Trophoblast cell (in vitro differentiated cells and primary cell): ENCODE measurements at regions not wholly inside any gene's neighbourhood (a gene's known extent, or its start where the extent isn't known, plus 50 kb on each side); places are given as distances from the start of the nearest gene placed in this dataset.

ENCODE experiments used
- DNase-seq, 2 donors: peaks; one replicate each; pipeline ENCODE4 v3.0.0-alpha.2; 2016
- H2AFZ ChIP-seq: 2 replicates; pipeline ENCODE4 v1.6.1; 2013; ENCODE audit warnings: low read length, moderate library complexity, mild to moderate bottlenecking; ENCODE audit not compliant: insufficient read depth, poor library complexity
- H2AK5ac ChIP-seq: 2 replicates; pipeline ENCODE4 v1.6.1; 2013; ENCODE audit warnings: mild to moderate bottlenecking, low read length
- H2BK120ac ChIP-seq: 2 replicates; pipeline ENCODE4 v1.6.1; 2013; ENCODE audit warnings: low read length, mild to moderate bottlenecking, moderate library complexity; ENCODE audit not compliant: insufficient read depth, poor library complexity
- H2BK12ac ChIP-seq: 2 replicates; pipeline ENCODE4 v1.6.1; 2013; ENCODE audit warnings: mild to moderate bottlenecking, low read length, moderate library complexity
- H2BK5ac ChIP-seq: 2 replicates; pipeline ENCODE4 v1.6.1; 2013; ENCODE audit warnings: low read length, low read depth, moderate library complexity, mild to moderate bottlenecking; ENCODE audit not compliant: poor library complexity
- H3K14ac ChIP-seq: 2 replicates; pipeline ENCODE4 v1.6.1; 2013; ENCODE audit warnings: mild to moderate bottlenecking, low read length
- H3K18ac ChIP-seq: 2 replicates; pipeline ENCODE4 v1.6.1; 2013; ENCODE audit warnings: mild to moderate bottlenecking, low read length
- H3K23ac ChIP-seq: 2 replicates; pipeline ENCODE4 v1.6.1; 2013; ENCODE audit warnings: low read length
- H3K27ac ChIP-seq: 2 replicates; pipeline ENCODE4 v1.5.1; 2013; ENCODE audit warnings: low read depth, mild to moderate bottlenecking, inconsistent platforms, low read length, moderate library complexity
- H3K27me3 ChIP-seq: 2 replicates; pipeline ENCODE4 v1.6.1; 2013; ENCODE audit warnings: inconsistent platforms, mild to moderate bottlenecking, low read length, moderate library complexity; ENCODE audit not compliant: insufficient read depth
- H3K36me3 ChIP-seq, 2 experiments: 1 replicate in 1 of 2; 2 replicates in 1 of 2; pipeline ENCODE4 v1.6.1; 2013; ENCODE audit warnings: low read length in 2 of 2, mild to moderate bottlenecking in 2 of 2, moderate library complexity in 1 of 2; ENCODE audit not compliant: insufficient read depth in 2 of 2, control insufficient read depth in 1 of 2
- H3K4ac ChIP-seq: 2 replicates; pipeline ENCODE4 v1.6.1; 2013; ENCODE audit warnings: low read depth, mild to moderate bottlenecking, low read length, moderate library complexity
- H3K4me1 ChIP-seq, 2 experiments: 1 replicate in 1 of 2; 2 replicates in 1 of 2; pipeline ENCODE4 v1.6.1; 2013; ENCODE audit warnings: low read length in 2 of 2, mild to moderate bottlenecking in 2 of 2, moderate library complexity in 1 of 2; ENCODE audit not compliant: insufficient read depth in 2 of 2, control insufficient read depth in 1 of 2
- H3K4me2 ChIP-seq: 2 replicates; pipeline ENCODE4 v1.6.1; 2013; ENCODE audit warnings: inconsistent platforms, mild to moderate bottlenecking, low read length, moderate library complexity
- H3K4me3 ChIP-seq: 2 replicates; pipeline ENCODE4 v1.5.1; 2013; ENCODE audit warnings: mild to moderate bottlenecking, low read depth, low read length, inconsistent platforms
- H3K79me1 ChIP-seq: one replicate; pipeline ENCODE4 v1.6.1; 2013; ENCODE audit warnings: low read length
- H3K79me2 ChIP-seq: 2 replicates; pipeline ENCODE4 v1.6.1; 2013; ENCODE audit warnings: low read length, mild to moderate bottlenecking; ENCODE audit not compliant: control insufficient read depth, insufficient read depth, poor library complexity
- H3K9ac ChIP-seq: 2 replicates; pipeline ENCODE4 v1.6.1; 2013; ENCODE audit warnings: mild to moderate bottlenecking, low read length
- H3K9me3 ChIP-seq: 2 replicates; pipeline ENCODE4 v1.6.1; 2013; ENCODE audit warnings: low read depth, mild to moderate bottlenecking, control low read depth, inconsistent platforms, low read length; ENCODE audit not compliant: insufficient read depth
- H4K12ac ChIP-seq: 2 replicates; pipeline ENCODE4 v1.6.1; 2013; ENCODE audit warnings: low read depth, mild to moderate bottlenecking, low read length, moderate library complexity
- H4K8ac ChIP-seq: 2 replicates; pipeline ENCODE4 v1.6.1; 2013; ENCODE audit warnings: low read depth, mild to moderate bottlenecking, low read length, moderate library complexity
- H4K91ac ChIP-seq: one replicate; pipeline ENCODE4 v1.6.1; 2013; ENCODE audit warnings: low read depth, mild to moderate bottlenecking, low read length, moderate library complexity
- WGBS: extraction: QIAGEN DNeasy Blood & Tissue Kit; methylation state at CpG from one replicate; pipeline ENCODE4 v1.1.7; 2013; ENCODE audit warnings: missing lambda C conversion rate; ENCODE audit not compliant: insufficient read length, insufficient coverage; ENCODE audit errors: extremely low coverage; 5-methylcytosine and 5-hydroxymethylcytosine counted together

DNA sequence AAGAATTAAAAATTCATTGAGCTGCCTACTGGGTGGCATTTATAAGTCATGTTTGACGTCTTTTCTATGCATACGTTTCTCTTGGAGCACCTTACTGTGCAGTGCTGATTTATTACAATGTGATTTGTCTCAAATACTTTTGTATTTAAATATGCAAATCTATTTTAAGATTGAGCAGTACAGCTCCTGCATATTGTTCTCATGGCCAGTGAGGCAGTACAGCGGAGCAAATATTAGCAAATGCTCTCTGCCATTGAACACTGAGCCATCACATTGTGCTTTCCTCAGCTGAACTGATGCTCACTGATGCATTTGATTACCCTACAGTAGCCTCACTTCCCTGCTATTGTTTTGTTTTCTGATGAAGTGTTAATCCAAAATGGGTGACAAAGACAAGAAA lies 149.6 kb downstream of the HTR1A start:
- no peak overlapping the region for H2AFZ ChIP-seq

DNA sequence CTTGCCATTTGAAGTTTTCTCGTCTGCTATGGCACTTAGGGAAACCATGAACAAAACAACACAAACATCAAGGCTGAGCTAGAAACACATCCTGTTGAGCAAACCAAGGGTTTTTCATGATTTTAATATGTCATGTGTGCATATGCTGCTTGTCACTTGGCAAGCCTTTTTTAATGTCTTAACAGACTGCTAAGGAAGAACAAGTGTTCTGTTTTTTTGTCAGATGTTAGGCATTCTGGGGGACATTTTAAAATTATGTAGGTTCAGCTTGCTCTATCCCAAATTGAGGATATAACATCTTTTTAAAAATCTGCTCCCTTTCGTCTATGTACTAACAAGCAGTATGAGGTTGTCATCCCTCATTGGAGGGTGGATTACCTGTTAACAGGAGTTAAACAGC lies 150.3 kb downstream of the HTR1A start:
- Histone ChIP-seq H3K4me2 (no peak overlapping the region), H4K12ac (no peak overlapping the region), H3K18ac (no peak overlapping the region), H2BK120ac (no peak overlapping the region), H2AK5ac (no peak overlapping the region), H3K27me3 (no peaks in the 10 kb centered on the region), H3K4me1 (no peaks in the 10 kb centered on the region), H3K79me2 (no peaks in the 10 kb centered on the region), H2AFZ (no peak overlapping the region), H3K23ac (no peak overlapping the region), H4K91ac (no peak overlapping the region), H3K27ac (no peak overlapping the region), H3K14ac (no peak overlapping the region), H3K9me3 (no peaks in the 10 kb centered on the region), H3K4ac (no peak overlapping the region), H3K9ac (no peak overlapping the region), H3K36me3 (no peaks in the 10 kb centered on the region), H4K8ac (no peak overlapping the region), H2BK12ac (no peak overlapping the region), H3K79me1 (no peaks in the 10 kb centered on the region), H2BK5ac (no peak overlapping the region), H3K4me3 (no peak overlapping the region)
- no peak for DNase-seq
- WGBS, result no CpG with 5 or more reads among the region's 2 CpGs

More for the DNA sequence above, 149.6 kb downstream of the HTR1A start:
- no peak overlapping the region for H3K4ac ChIP-seq
- H2AK5ac ChIP-seq, result no peak overlapping the region
- no peak overlapping the region for H3K23ac ChIP-seq
- no peak overlapping the region for H4K8ac ChIP-seq
- H3K9ac ChIP-seq, result no peak overlapping the region
- no peaks in the 10 kb centered on the region for H3K9me3 ChIP-seq
- no peaks in the 10 kb centered on the region for H3K79me2 ChIP-seq
- H3K27me3 ChIP-seq, result no peaks in the 10 kb centered on the region
- H3K27ac ChIP-seq, result no peak overlapping the region
- no peak overlapping the region for H2BK12ac ChIP-seq
- H3K4me1 ChIP-seq, result no peaks in the 10 kb centered on the region
- no peak overlapping the region for H2BK120ac ChIP-seq
- no peak overlapping the region for H4K12ac ChIP-seq
- H2BK5ac ChIP-seq, result no peak overlapping the region
- H3K14ac ChIP-seq, result no peak overlapping the region
- H4K91ac ChIP-seq, result no peak overlapping the region
- no peaks in the 10 kb centered on the region for H3K36me3 ChIP-seq
- H3K79me1 ChIP-seq, result no peaks in the 10 kb centered on the region
- H3K4me2 ChIP-seq, result no peak overlapping the region
- no peak overlapping the region for H3K4me3 ChIP-seq
- no CpG with 5 or more reads among the region's 3 CpGs for WGBS
- no peak overlapping the region for H3K18ac ChIP-seq
- DNase-seq, result no peak

DNA sequence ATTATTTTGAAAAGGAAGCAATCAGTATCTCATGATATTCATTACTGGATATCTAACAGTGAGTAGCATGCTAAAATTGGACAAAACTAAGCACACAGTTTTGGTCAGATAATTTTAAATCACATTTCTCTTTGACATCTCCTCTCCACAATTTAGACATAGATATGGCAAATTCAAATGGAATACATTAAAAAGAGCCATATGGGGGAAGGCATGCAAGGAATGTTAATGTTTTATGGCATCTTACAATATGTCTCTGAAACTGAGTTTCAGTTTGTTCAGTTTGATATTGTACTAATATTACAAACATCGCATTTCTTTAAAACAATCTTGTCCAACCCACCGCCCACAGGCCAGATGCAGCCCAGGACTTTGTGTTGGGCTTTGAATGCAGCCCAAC lies 151.0 kb downstream of the HTR1A start:
- Histone ChIP-seq H2AK5ac (no peak overlapping the region), H3K27me3 (no peaks in the 10 kb centered on the region), H3K79me2 (no peaks in the 10 kb centered on the region), H4K12ac (no peak overlapping the region), H2BK5ac (no peak overlapping the region), H3K18ac (no peak overlapping the region), H4K91ac (no peak overlapping the region), H3K4me2 (no peak overlapping the region), H3K14ac (no peak overlapping the region), H3K4ac (no peak overlapping the region), H2BK120ac (no peak overlapping the region), H3K27ac (no peak overlapping the region), H3K4me1 (no peaks in the 10 kb centered on the region), H3K9me3 (no peaks in the 10 kb centered on the region), H3K4me3 (no peak overlapping the region), H2AFZ (no peak overlapping the region), H3K36me3 (no peaks in the 10 kb centered on the region), H3K9ac (no peak overlapping the region), H2BK12ac (no peak overlapping the region), H4K8ac (no peak overlapping the region), H3K79me1 (no peaks in the 10 kb centered on the region), H3K23ac (no peak overlapping the region)
- no CpG with 5 or more reads among the region's 2 CpGs for WGBS
- no peak for DNase-seq

DNA sequence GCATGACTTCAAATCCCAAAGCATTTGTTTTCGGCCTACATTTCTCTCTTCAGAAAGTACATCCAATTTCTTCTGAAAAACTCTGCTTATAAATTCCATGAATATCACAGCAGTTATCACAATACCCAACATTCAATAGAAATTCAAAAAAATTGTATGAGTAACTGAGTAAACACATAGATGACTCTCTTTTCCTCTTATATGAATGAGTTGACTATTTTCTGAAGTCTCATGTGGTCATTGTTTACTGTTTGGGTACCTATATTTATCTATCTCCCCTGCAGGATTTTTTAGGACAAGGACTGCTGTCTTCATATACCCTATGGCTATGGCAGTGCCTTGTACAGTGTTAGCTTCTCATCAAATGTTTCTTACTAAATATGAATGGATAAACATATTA lies 157.1 kb downstream of the HTR1A start:
- Histone ChIP-seq H3K27me3 (no peaks in the 10 kb centered on the region), H4K8ac (no peak overlapping the region), H3K9ac (no peak overlapping the region), H3K36me3 (no peaks in the 10 kb centered on the region), H2BK120ac (no peak overlapping the region), H2BK12ac (no peak overlapping the region), H2BK5ac (no peak overlapping the region), H3K18ac (no peak overlapping the region), H3K4me2 (no peak overlapping the region), H3K9me3 (no peaks in the 10 kb centered on the region), H3K14ac (no peak overlapping the region), H4K91ac (no peak overlapping the region), H3K79me1 (no peaks in the 10 kb centered on the region), H2AFZ (no peak overlapping the region), H3K79me2 (no peaks in the 10 kb centered on the region), H4K12ac (no peak overlapping the region), H2AK5ac (no peak overlapping the region), H3K27ac (no peak overlapping the region), H3K4me3 (no peak overlapping the region), H3K4me1 (no peaks in the 10 kb centered on the region), H3K23ac (no peak overlapping the region), H3K4ac (no peak overlapping the region)
- no CpG with 5 or more reads among the region's 1 CpG for WGBS
- DNase-seq, result no peak
